ENCODE measurements at regions not wholly inside any gene's neighbourhood (a gene's known extent, or its start where the extent isn't known, plus 50 kb on each side); places are given as distances from the start of the nearest gene placed in this dataset.

GRCh38 chr16:7044331-7044730 lies 288.3 kb upstream of the RBFOX1 start:
- ChIA-PET POLR2A (no interaction called here), CTCF (no interaction called here)
- no peak for DNase-seq (ENCODE audit: extremely low spot score)
- no peak for TF ChIP-seq CTCF (IDR thresholded peaks at IDR 0.05; ENCODE audit: control extremely low read depth, extremely low read depth, low read depth, missing control alignments)

- TF ChIP-seq CTCF (IDR thresholded peaks at IDR 0.05; ENCODE audit: control extremely low read depth, extremely low read depth, low read depth, missing control alignments), result no peak
- CTCF ChIA-PET, result no interaction called here
- POLR2A ChIA-PET, result no interaction called here
- DNase-seq (ENCODE audit: extremely low spot score), result no peak
Observed at GRCh38 chr16:7038475-7038874, 294.2 kb upstream of the RBFOX1 start.

GRCh38 chr16:7037495-7037894 lies 295.1 kb upstream of the RBFOX1 start:
- ChIA-PET POLR2A (no interaction called here), CTCF (no interaction called here)
- no peak for TF ChIP-seq CTCF (IDR thresholded peaks at IDR 0.05; ENCODE audit: control extremely low read depth, extremely low read depth, low read depth, missing control alignments)
- no peak for DNase-seq (ENCODE audit: extremely low spot score)

- TF ChIP-seq CTCF (IDR thresholded peaks at IDR 0.05; ENCODE audit: control extremely low read depth, extremely low read depth, low read depth, missing control alignments), result no peak
- no peak for DNase-seq (ENCODE audit: extremely low spot score)
- POLR2A ChIA-PET, result no interaction called here
- CTCF ChIA-PET, result no interaction called here
Observed at GRCh38 chr16:7031031-7031430, 301.6 kb upstream of the RBFOX1 start.

- TF ChIP-seq CTCF (IDR thresholded peaks at IDR 0.05; ENCODE audit: control extremely low read depth, extremely low read depth, low read depth, missing control alignments), result no peak
- DNase-seq (ENCODE audit: extremely low spot score), result no peak
- POLR2A ChIA-PET, result no interaction called here
- CTCF ChIA-PET, result no interaction called here
Observed at GRCh38 chr16:7027401-7027800, 305.2 kb upstream of the RBFOX1 start.

- no peak for DNase-seq (ENCODE audit: extremely low spot score)
- ChIA-PET POLR2A (no interaction called here), CTCF (interaction anchor here (1.3 kb wide), 1 partner anchor 21 kb away, joined by 4 read pairs; no protein-coding TSS in a partner anchor)
- TF ChIP-seq CTCF (IDR thresholded peaks at IDR 0.05; ENCODE audit: control extremely low read depth, extremely low read depth, low read depth, missing control alignments), result no peak
Observed at GRCh38 chr16:7026639-7027038, 306.0 kb upstream of the RBFOX1 start.
